ENCODE measurements at regions not wholly inside any gene's neighbourhood (a gene's known extent, or its start where the extent isn't known, plus 50 kb on each side); places are given as distances from the start of the nearest gene placed in this dataset.

DNA sequence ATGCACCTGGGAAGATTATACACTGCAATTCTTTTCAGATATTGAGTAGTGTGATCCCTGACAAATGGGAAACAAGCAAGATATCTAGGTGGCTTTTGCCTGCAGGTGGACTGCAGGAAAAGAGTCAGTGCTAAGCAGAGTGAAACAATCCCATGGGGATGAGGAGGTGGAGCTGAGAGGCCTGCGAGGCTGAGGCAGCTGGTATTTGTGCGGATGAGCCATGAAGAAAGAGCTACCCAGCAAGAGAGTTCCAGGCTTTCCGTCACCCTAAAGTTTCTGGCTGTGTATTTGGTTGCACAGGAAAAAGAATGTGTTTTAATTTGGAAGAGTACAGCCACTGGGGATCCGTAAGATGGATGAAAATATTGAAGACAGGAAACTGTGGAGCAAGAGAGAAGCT lies 714.1 kb upstream of the COBL start:
- TF ChIP-seq, protein P1, sequence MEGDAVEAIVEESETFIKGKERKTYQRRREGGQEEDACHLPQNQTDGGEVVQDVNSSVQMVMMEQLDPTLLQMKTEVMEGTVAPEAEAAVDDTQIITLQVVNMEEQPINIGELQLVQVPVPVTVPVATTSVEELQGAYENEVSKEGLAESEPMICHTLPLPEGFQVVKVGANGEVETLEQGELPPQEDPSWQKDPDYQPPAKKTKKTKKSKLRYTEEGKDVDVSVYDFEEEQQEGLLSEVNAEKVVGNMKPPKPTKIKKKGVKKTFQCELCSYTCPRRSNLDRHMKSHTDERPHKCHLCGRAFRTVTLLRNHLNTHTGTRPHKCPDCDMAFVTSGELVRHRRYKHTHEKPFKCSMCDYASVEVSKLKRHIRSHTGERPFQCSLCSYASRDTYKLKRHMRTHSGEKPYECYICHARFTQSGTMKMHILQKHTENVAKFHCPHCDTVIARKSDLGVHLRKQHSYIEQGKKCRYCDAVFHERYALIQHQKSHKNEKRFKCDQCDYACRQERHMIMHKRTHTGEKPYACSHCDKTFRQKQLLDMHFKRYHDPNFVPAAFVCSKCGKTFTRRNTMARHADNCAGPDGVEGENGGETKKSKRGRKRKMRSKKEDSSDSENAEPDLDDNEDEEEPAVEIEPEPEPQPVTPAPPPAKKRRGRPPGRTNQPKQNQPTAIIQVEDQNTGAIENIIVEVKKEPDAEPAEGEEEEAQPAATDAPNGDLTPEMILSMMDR (IDR thresholded peaks at IDR 0.05): no peak
- no peak for TF ChIP-seq EP300 (IDR thresholded peaks at IDR 0.05)
